OCI-LY7 (cell line): ENCODE measurements at regions not wholly inside any gene's neighbourhood (a gene's known extent, or its start where the extent isn't known, plus 50 kb on each side); places are given as distances from the start of the nearest gene placed in this dataset.

Source experiments
- BruUV-seq: library from RNA; stranded (reverse); fragments of 400-500 nt; replicated peaks from 2 replicates; lab custom pipeline; 2021; lab: Mats Ljungman, UMichigan
- CTCF ChIA-PET: fragments of 300-600 bp; sonication (Branson Sonifier 250); formaldehyde crosslinking; loops from one replicate; lab custom pipeline; 2022; ENCODE audit warnings: antibody characterized with exemption; ENCODE audit not compliant: unreplicated experiment; lab: Charles Lee
- POLR2A ChIA-PET: fragments of 300-600 bp; sonication (Branson Sonifier 250); formaldehyde crosslinking; loops from one replicate; lab custom pipeline; 2022; ENCODE audit warnings: antibody characterized with exemption; lab: Charles Lee
- DNase-seq: peaks from one replicate; pipeline ENCODE4 v3.0.0-alpha.2; 2015; ENCODE audit warnings: low spot score
- H2AFZ ChIP-seq: fragments of 200-600 bp; sonication (generic), shearing (Covaris generic); 2 replicates; pipeline ENCODE4 v1.6.1; 2014; ENCODE audit warnings: mild to moderate bottlenecking, antibody characterized with exemption, low read length, moderate library complexity
- H3K27ac ChIP-seq: fragments of 200-600 bp; sonication (generic); 2 replicates; pipeline ENCODE4 v1.5.1; 2014; ENCODE audit warnings: mixed run types, low read depth, mild to moderate bottlenecking, moderate library complexity, low read length, inconsistent platforms; ENCODE audit not compliant: poor library complexity, severe bottlenecking
- H3K36me3 ChIP-seq: fragments of 200-600 bp; sonication (generic); 2 replicates; pipeline ENCODE4 v1.6.1; 2014; ENCODE audit warnings: mild to moderate bottlenecking, antibody characterized with exemption, low read length, moderate library complexity, mixed read lengths; ENCODE audit not compliant: insufficient read depth
- H3K4me1 ChIP-seq: fragments of 200-600 bp; sonication (generic); 2 replicates; pipeline ENCODE4 v1.5.1; 2014; ENCODE audit warnings: mild to moderate bottlenecking, low read length; ENCODE audit not compliant: insufficient read depth, poor library complexity, severe bottlenecking
- H3K4me2 ChIP-seq: fragments of 200-600 bp; sonication (generic); 2 replicates; pipeline ENCODE4 v1.6.1; 2014; ENCODE audit warnings: mild to moderate bottlenecking, low read length
- H3K4me3 ChIP-seq: fragments of 200-600 bp; sonication (generic); 2 replicates; pipeline ENCODE4 v1.5.1; 2014; ENCODE audit warnings: mild to moderate bottlenecking, low read depth, low read length; ENCODE audit not compliant: poor library complexity, severe bottlenecking
- H3K79me2 ChIP-seq: fragments of 200-600 bp; sonication (generic); 2 replicates; pipeline ENCODE4 v1.6.1; 2016; ENCODE audit warnings: low read depth, mild to moderate bottlenecking, low read length, moderate library complexity, mixed read lengths; ENCODE audit not compliant: insufficient read depth
- H3K9me2 ChIP-seq: fragments of 200-600 bp; sonication (generic); 2 replicates; pipeline ENCODE4 v1.6.1; 2016; ENCODE audit warnings: mild to moderate bottlenecking, low read length, mixed read lengths; ENCODE audit not compliant: insufficient read depth
- H3K9me3 ChIP-seq: fragments of 200-600 bp; sonication (generic); 2 replicates; pipeline ENCODE4 v1.6.1; 2014; ENCODE audit warnings: mild to moderate bottlenecking, mixed run types, low read length, mixed read lengths
- H4K20me1 ChIP-seq: fragments of 200-600 bp; sonication (generic); 2 replicates; pipeline ENCODE4 v1.6.1; 2014; ENCODE audit warnings: mild to moderate bottlenecking, antibody characterized with exemption, low read length, moderate library complexity, mixed read lengths; ENCODE audit not compliant: insufficient read depth
- EZH2phosphoT487 ChIP-seq: fragments of 200-600 bp; sonication (generic); IDR thresholded peaks from 2 replicates; pipeline ENCODE4 v1.6.1; 2018; ENCODE audit warnings: low read depth, borderline replicate concordance, mild to moderate bottlenecking, mixed run types, antibody characterized with exemption, low read length, moderate library complexity, mixed read lengths
- intact Hi-C: fragments of 100-400 bp; cut with micrococcal nuclease; formaldehyde crosslinking; loops from one replicate; pipeline ENCODE4 v1.10.0; 2022; ENCODE audit not compliant: unreplicated experiment
- TF ChIP-seq, protein P1 (sequence below): fragments of 200-600 bp; sonication (generic); conservative IDR thresholded peaks from 2 replicates; pipeline ENCODE4 v1.5.1; 2014; ENCODE audit warnings: mild to moderate bottlenecking, antibody characterized with exemption, low read length, moderate library complexity, mixed read lengths

DNA sequence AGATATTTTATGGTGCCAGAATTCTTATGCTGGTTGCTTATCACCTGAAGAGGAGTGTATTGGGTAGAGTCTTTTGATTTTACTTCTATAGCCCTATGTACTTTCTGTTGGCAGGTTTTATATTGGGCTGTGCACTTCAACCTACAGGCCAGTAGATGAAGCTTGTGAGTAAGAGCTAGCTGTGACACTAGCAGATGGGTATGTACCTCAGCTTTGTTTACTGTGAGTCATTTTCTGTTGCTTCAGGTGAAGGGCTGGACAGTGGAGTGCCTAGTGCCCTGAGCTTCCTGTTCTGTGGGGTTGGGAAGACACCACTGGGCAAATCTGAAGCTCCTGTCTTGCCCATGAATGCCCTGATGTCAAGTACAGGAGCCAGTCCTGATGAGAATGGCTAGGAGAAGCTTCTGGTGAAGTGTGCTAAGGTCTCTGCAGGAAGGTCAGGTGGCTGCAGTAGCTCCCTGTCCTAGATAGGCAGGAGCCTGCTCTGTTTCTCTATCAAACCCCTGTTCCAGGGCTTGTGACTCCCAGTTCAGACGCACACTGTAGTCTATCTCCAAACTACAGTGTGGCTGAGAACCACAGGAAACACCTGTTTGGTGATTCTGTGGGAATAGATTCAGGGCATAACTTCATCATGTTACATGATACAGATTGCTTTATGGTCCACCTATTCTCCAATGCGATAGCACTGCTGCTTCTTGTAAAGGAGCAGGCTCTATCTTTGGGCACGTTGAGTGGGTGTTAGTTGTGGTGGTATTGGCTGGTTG, 755.7 kb downstream of the KCNA4 start:
- Histone ChIP-seq H3K36me3 (no peaks in the 10 kb centered on the region), H3K4me1 (peaks cover 3% of the 10 kb centered on the region), H3K9me2 (no peaks in the 10 kb centered on the region), H3K79me2 (no peaks in the 10 kb centered on the region), H3K27ac (no peak overlapping the region), H4K20me1 (no peaks in the 10 kb centered on the region), H3K9me3 (no peaks in the 10 kb centered on the region), H2AFZ (no peak overlapping the region), H3K4me2 (no peak overlapping the region), H3K4me3 (no peak overlapping the region)
- ChIA-PET POLR2A (interaction anchor here (0.6 to 0.7 kb wide), 2 partner anchors 13 to 16 kb away, joined by 3 to 4 read pairs; no protein-coding TSS in a partner anchor), CTCF (no interaction called here)
- no TSS peak for BruUV-seq
- DNase-seq: no peak
- TF ChIP-seq, protein P1, sequence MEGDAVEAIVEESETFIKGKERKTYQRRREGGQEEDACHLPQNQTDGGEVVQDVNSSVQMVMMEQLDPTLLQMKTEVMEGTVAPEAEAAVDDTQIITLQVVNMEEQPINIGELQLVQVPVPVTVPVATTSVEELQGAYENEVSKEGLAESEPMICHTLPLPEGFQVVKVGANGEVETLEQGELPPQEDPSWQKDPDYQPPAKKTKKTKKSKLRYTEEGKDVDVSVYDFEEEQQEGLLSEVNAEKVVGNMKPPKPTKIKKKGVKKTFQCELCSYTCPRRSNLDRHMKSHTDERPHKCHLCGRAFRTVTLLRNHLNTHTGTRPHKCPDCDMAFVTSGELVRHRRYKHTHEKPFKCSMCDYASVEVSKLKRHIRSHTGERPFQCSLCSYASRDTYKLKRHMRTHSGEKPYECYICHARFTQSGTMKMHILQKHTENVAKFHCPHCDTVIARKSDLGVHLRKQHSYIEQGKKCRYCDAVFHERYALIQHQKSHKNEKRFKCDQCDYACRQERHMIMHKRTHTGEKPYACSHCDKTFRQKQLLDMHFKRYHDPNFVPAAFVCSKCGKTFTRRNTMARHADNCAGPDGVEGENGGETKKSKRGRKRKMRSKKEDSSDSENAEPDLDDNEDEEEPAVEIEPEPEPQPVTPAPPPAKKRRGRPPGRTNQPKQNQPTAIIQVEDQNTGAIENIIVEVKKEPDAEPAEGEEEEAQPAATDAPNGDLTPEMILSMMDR: no peak
- TF ChIP-seq EZH2phosphoT487: no peak
- intact Hi-C loops: no loop called here

DNA sequence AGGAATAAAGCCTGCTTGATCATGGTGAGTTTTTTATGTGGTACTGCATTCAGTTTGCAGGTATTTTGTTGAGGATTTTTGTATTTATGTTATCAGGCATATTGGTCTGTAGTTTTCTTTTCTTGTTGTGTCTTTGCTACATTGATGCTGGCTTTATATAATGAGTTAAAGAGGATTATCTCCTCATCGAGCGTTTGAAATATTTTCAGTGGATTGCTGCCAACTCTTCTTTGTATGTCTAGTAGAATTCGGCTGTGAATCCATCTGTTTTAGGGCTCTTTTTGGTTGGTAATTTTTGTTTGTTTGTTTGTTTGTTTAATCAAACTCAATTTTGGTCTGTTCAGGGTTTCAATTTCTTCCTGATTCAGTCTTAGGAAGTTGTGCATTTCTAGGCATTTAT, 758.4 kb downstream of the KCNA4 start:
- Histone ChIP-seq H3K9me3 (no peaks in the 10 kb centered on the region), H3K9me2 (no peaks in the 10 kb centered on the region), H2AFZ (no peak overlapping the region), H3K79me2 (no peaks in the 10 kb centered on the region), H3K27ac (no peak overlapping the region), H3K4me2 (no peak overlapping the region), H3K4me1 (peaks cover 14% of the 10 kb centered on the region), H4K20me1 (no peaks in the 10 kb centered on the region), H3K36me3 (no peaks in the 10 kb centered on the region), H3K4me3 (no peak overlapping the region)
- TF ChIP-seq, protein P1: no peak
- TF ChIP-seq EZH2phosphoT487: no peak
- intact Hi-C loops: no loop called here
- BruUV-seq: no TSS peak
- CTCF ChIA-PET: no interaction called here
- DNase-seq: no peak
- POLR2A ChIA-PET: no interaction called here

DNA sequence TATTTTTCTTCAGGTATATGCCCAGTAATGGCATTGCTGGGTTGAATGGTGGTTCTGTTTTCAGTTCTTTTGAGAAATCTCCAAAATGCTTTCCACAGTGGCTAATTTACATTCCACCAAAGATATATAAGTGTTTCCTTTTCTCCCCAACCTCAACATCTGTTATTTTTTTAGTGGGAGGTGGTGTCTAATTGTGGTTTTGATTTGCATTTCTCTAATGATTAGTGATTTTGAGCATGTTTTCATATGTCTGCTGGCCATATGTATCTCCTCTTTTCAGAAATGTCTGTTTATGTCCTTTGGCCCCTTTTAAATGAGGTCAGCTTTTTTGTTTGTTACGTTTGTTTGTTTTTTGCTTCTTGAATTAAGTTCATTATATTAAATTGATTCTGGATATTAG, 760.2 kb downstream of the KCNA4 start:
- no peak overlapping the region for H3K4me3 ChIP-seq
- TF ChIP-seq EZH2phosphoT487: no peak
- TF ChIP-seq, protein P1: no peak
- CTCF ChIA-PET: no interaction called here
- H2AFZ ChIP-seq: no peak overlapping the region
- POLR2A ChIA-PET: interaction anchor here (0.7 kb wide), 1 partner anchor 240 kb away, joined by 3 read pairs; no protein-coding TSS in a partner anchor
- H3K4me2 ChIP-seq: no peak overlapping the region
- no peak overlapping the region for H3K27ac ChIP-seq
- H3K9me3 ChIP-seq: no peaks in the 10 kb centered on the region
- BruUV-seq: no TSS peak
- H3K36me3 ChIP-seq: no peaks in the 10 kb centered on the region
- no peaks in the 10 kb centered on the region for H3K9me2 ChIP-seq
- no peaks in the 10 kb centered on the region for H3K79me2 ChIP-seq
- peaks cover 20% of the 10 kb centered on the region for H3K4me1 ChIP-seq
- intact Hi-C loops: no loop called here
- no peaks in the 10 kb centered on the region for H4K20me1 ChIP-seq
- DNase-seq: peak; percentile 5
